Mesenchymal stem cell (in vitro differentiated cells and primary cell): ENCODE measurements at regions not wholly inside any gene's neighbourhood (a gene's known extent, or its start where the extent isn't known, plus 50 kb on each side); places are given as distances from the start of the nearest gene placed in this dataset.

ENCODE experiments used
- DNase-seq: peaks from one replicate; pipeline ENCODE4 v3.0.0-alpha.2; 2013
- H2AFZ ChIP-seq: one replicate; pipeline ENCODE4 v1.6.1; 2013; ENCODE audit warnings: low read depth, mild to moderate bottlenecking, control low read depth, inconsistent platforms, low read length, moderate library complexity
- H2AK5ac ChIP-seq: 2 replicates; pipeline ENCODE4 v1.6.1; 2013; ENCODE audit warnings: low read length, moderate library complexity, mild to moderate bottlenecking, inconsistent platforms; ENCODE audit not compliant: severe bottlenecking
- H2BK120ac ChIP-seq: one replicate; pipeline ENCODE4 v1.6.1; 2013; ENCODE audit warnings: low read depth, mild to moderate bottlenecking, inconsistent platforms, low read length, moderate library complexity
- H2BK12ac ChIP-seq, 2 experiments: one replicate each; pipeline ENCODE4 v1.6.1; 2013; ENCODE audit warnings: inconsistent platforms in 2 of 2, low read length in 2 of 2, mild to moderate bottlenecking in 2 of 2, moderate library complexity in 2 of 2, control low read depth in 1 of 2
- H2BK15ac ChIP-seq: one replicate; pipeline ENCODE4 v1.6.1; 2013; ENCODE audit warnings: mild to moderate bottlenecking, low read depth, inconsistent platforms; ENCODE audit not compliant: poor library complexity, severe bottlenecking
- H2BK5ac ChIP-seq: 2 replicates; pipeline ENCODE4 v1.6.1; 2013; ENCODE audit warnings: low read depth, mild to moderate bottlenecking, low read length, control low read depth, inconsistent platforms; ENCODE audit not compliant: poor library complexity, severe bottlenecking
- H3K14ac ChIP-seq, 2 experiments: one replicate each; pipeline ENCODE4 v1.6.1; 2013; ENCODE audit warnings: inconsistent platforms in 2 of 2, low read length in 2 of 2, control low read depth in 1 of 2, mild to moderate bottlenecking in 1 of 2, moderate library complexity in 1 of 2
- H3K18ac ChIP-seq, 2 experiments: one replicate each; pipeline ENCODE4 v1.6.1; 2013; ENCODE audit warnings: inconsistent platforms in 2 of 2, low read length in 2 of 2, control low read depth in 1 of 2, low read depth in 1 of 2, mild to moderate bottlenecking in 1 of 2
- H3K23ac ChIP-seq, 2 experiments: one replicate each; pipeline ENCODE4 v1.6.1; 2013; ENCODE audit warnings: inconsistent platforms in 2 of 2, low read length in 2 of 2, mild to moderate bottlenecking in 2 of 2, moderate library complexity in 2 of 2, control low read depth in 1 of 2
- H3K27ac ChIP-seq: 2 replicates; pipeline ENCODE4 v1.5.1; 2013; ENCODE audit warnings: mild to moderate bottlenecking, moderate library complexity, low read length, control low read depth, inconsistent platforms; ENCODE audit not compliant: poor library complexity, severe bottlenecking
- H3K27me3 ChIP-seq, 2 experiments: 2 replicates each; pipeline versions ENCODE4 v1.6.1 to v1.7.0; 2013; ENCODE audit warnings: low read length in 2 of 2, mild to moderate bottlenecking in 2 of 2, moderate library complexity in 2 of 2, control low read depth in 1 of 2, inconsistent platforms in 1 of 2; ENCODE audit not compliant: control insufficient read depth in 1 of 2, insufficient read depth in 1 of 2
- H3K36me3 ChIP-seq, 2 experiments: 2 replicates each; pipeline versions ENCODE4 v1.6.1 to v1.7.0; 2013; ENCODE audit warnings: low read length in 2 of 2, control low read depth in 1 of 2, inconsistent platforms in 1 of 2, low read depth in 1 of 2, mild to moderate bottlenecking in 1 of 2; ENCODE audit not compliant: insufficient read depth in 2 of 2, control insufficient read depth in 1 of 2
- H3K4ac ChIP-seq, 2 experiments: one replicate each; pipeline ENCODE4 v1.6.1; 2013; ENCODE audit warnings: inconsistent platforms in 2 of 2, low read length in 2 of 2, mild to moderate bottlenecking in 2 of 2, moderate library complexity in 2 of 2, control low read depth in 1 of 2, low read depth in 1 of 2
- H3K4me1 ChIP-seq: 2 replicates; pipeline ENCODE4 v1.6.1; 2013; ENCODE audit warnings: low read depth, low read length, control low read depth; ENCODE audit not compliant: control insufficient read depth, insufficient read depth
- H3K4me2 ChIP-seq: 2 replicates; pipeline ENCODE4 v1.6.1; 2013; ENCODE audit warnings: low read length, mild to moderate bottlenecking, inconsistent platforms; ENCODE audit not compliant: poor library complexity, severe bottlenecking
- H3K4me3 ChIP-seq, 2 experiments: 2 replicates each; pipeline versions ENCODE4 v1.5.1 to v1.7.0; 2013; ENCODE audit warnings: low read length in 2 of 2, mild to moderate bottlenecking in 2 of 2, control low read depth in 1 of 2, low read depth in 1 of 2; ENCODE audit not compliant: insufficient read depth in 1 of 2
- H3K79me1 ChIP-seq: replicated peaks from 2 replicates; pipeline ENCODE4 v1.6.1; 2013; ENCODE audit warnings: mild to moderate bottlenecking, control low read depth, low read length, inconsistent platforms; ENCODE audit not compliant: poor library complexity, severe bottlenecking
- H3K9ac ChIP-seq: 2 replicates; pipeline ENCODE4 v1.7.0; 2013; ENCODE audit warnings: mild to moderate bottlenecking, low read length, moderate library complexity
- H3K9me3 ChIP-seq: 2 replicates; pipeline ENCODE4 v1.7.0; 2013; ENCODE audit warnings: mild to moderate bottlenecking, low read length; ENCODE audit not compliant: control insufficient read depth
- H4K8ac ChIP-seq: one replicate; pipeline ENCODE4 v1.6.1; 2013; ENCODE audit warnings: inconsistent platforms, mild to moderate bottlenecking, low read length, moderate library complexity
- H4K91ac ChIP-seq: one replicate; pipeline ENCODE4 v1.6.1; 2013; ENCODE audit warnings: mild to moderate bottlenecking, low read length, inconsistent platforms
- WGBS: methylation state at CpG from one replicate; pipeline ENCODE4 v1.1.7; 2013; ENCODE audit warnings: mixed read lengths; 5-methylcytosine and 5-hydroxymethylcytosine counted together

DNA sequence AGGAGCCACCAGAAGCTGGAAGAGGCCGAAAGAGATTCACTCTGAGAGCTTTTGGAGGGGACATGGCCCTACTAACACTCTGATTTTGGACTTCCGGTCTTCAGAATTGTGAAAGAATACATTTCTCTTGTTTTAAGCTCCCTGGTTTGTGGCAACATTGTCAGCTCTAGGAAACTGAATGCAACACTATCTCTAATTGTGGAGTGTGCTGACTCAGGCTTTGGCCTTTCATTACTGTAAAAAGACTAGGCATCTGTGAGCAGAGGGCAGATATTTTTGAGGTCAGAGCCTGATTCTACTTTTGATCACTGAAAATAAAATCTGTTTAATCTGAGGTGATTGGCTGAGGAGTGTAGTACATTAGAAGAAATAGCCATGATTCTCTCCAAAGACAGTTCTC, 185.4 kb upstream of the FAM98A start:
- H2AK5ac ChIP-seq = no peak overlapping the region
- H3K4ac ChIP-seq = no peak overlapping the region
- no peak overlapping the region for H4K91ac ChIP-seq
- no peaks in the 10 kb centered on the region for H3K4me1 ChIP-seq
- no peaks in the 10 kb centered on the region for H3K9me3 ChIP-seq
- H4K8ac ChIP-seq = no peak overlapping the region
- H3K27me3 ChIP-seq = no peaks in the 10 kb centered on the region
- H3K4me3 ChIP-seq = no peak overlapping the region
- no peaks in the 10 kb centered on the region for H3K36me3 ChIP-seq
- H2BK15ac ChIP-seq = no peak overlapping the region
- no peak for DNase-seq
- no peak overlapping the region for H3K9ac ChIP-seq
- no peak overlapping the region for H2BK120ac ChIP-seq
- no peak overlapping the region for H3K14ac ChIP-seq
- no peak overlapping the region for H3K4me2 ChIP-seq
- no peak overlapping the region for H2BK5ac ChIP-seq
- WGBS = 71% methylated on average over 2 of the region's 2 CpGs
- no peak overlapping the region for H3K27ac ChIP-seq
- no peak overlapping the region for H3K18ac ChIP-seq
- H2BK12ac ChIP-seq = no peak overlapping the region
- H3K23ac ChIP-seq = no peak overlapping the region
- H2AFZ ChIP-seq = no peak overlapping the region
- H3K79me1 ChIP-seq = no peaks in the 10 kb centered on the region

DNA sequence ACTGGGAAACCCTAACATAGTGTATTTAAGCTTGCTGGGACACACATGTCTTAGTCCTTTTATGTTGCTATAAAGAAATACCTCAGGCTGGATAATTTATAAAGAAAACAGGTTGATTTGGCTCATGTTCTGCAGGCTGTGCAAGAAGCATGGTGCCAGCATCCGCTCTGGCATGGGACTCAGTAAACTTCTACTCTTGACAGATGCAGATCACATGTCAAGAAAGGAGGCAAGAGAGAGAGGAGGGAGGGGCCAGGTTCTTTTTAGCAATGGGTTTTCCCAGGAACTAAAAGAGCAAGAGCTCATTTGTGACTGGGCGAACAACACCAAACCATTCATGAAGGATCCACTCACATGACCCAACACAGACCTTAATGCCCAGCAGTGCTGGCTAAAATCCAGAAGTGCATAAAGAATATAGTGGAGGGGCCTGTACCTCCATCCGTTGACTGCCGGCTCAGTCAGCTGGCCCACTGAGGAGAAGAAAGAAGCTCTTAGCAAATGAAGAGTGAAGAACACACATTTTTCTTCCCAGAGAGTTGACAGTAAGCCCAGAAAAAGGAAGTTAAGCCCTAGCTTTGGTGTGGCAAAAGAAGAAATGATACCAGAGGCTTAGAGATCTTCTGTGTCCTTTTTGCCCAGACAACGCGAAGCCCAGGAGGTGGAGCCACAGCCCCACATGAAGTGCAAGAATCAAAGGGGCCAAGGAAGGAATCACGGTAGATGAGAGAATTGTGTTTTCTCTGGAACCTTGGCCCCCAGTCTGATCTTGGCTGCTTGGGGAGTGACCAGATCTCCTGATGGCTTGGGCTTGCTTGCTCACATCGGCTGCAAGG, 183.5 kb upstream of the FAM98A start:
- no peak overlapping the region for H3K27ac ChIP-seq
- no peaks in the 10 kb centered on the region for H3K9me3 ChIP-seq
- H2BK12ac ChIP-seq = no peak overlapping the region
- no peak overlapping the region for H4K91ac ChIP-seq
- no peak overlapping the region for H3K23ac ChIP-seq
- H2BK120ac ChIP-seq = no peak overlapping the region
- H2AK5ac ChIP-seq = no peak overlapping the region
- H2BK15ac ChIP-seq = no peak overlapping the region
- H2BK5ac ChIP-seq = no peak overlapping the region
- no peaks in the 10 kb centered on the region for H3K4me1 ChIP-seq
- no peaks in the 10 kb centered on the region for H3K79me1 ChIP-seq
- H3K4ac ChIP-seq = no peak overlapping the region
- no peak overlapping the region for H3K18ac ChIP-seq
- no peak overlapping the region for H2AFZ ChIP-seq
- WGBS = 64% methylated on average over 6 of the region's 8 CpGs
- H3K4me3 ChIP-seq = no peak overlapping the region
- no peak overlapping the region for H3K9ac ChIP-seq
- no peaks in the 10 kb centered on the region for H3K27me3 ChIP-seq
- no peak for DNase-seq
- no peaks in the 10 kb centered on the region for H3K36me3 ChIP-seq
- H3K14ac ChIP-seq = no peak overlapping the region
- H4K8ac ChIP-seq = no peak overlapping the region
- no peak overlapping the region for H3K4me2 ChIP-seq

DNA sequence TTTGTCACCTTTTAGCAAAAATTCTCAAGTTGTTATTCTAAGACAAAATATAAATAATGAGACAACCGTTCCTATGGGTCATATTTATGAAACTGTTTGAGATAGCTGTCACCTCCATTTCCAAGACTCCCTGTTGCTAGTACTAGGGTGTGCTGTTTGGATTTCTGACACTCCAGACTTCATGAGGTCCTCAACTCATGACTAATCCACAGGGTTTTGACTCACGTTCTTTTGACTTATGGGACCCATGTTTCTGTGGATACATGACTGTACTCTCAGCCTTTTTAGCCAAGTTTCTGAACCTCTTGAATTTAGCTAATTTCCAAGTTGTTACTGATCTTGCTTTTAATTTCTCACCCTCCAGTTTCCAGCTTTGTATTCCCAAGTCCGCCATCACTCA, 178.7 kb upstream of the FAM98A start:
- 71% methylated on average over 2 of the region's 3 CpGs for WGBS
- H3K23ac ChIP-seq = no peak overlapping the region
- H3K4me2 ChIP-seq = no peak overlapping the region
- DNase-seq = no peak
- H2BK120ac ChIP-seq = no peak overlapping the region
- no peaks in the 10 kb centered on the region for H3K9me3 ChIP-seq
- no peak overlapping the region for H3K18ac ChIP-seq
- no peak overlapping the region for H4K91ac ChIP-seq
- H3K14ac ChIP-seq = no peak overlapping the region
- no peak overlapping the region for H2AFZ ChIP-seq
- H3K27me3 ChIP-seq = no peaks in the 10 kb centered on the region
- no peaks in the 10 kb centered on the region for H3K4me1 ChIP-seq
- H3K4me3 ChIP-seq = peak overlapping the region in 1 of 2 experiments; percentile 25
- no peak overlapping the region for H3K27ac ChIP-seq
- no peak overlapping the region for H2BK15ac ChIP-seq
- peak overlapping the region; percentile 44 for H3K9ac ChIP-seq
- no peak overlapping the region for H2AK5ac ChIP-seq
- H3K79me1 ChIP-seq = no peaks in the 10 kb centered on the region
- no peak overlapping the region for H2BK5ac ChIP-seq
- H2BK12ac ChIP-seq = no peak overlapping the region
- H3K4ac ChIP-seq = no peak overlapping the region
- no peaks in the 10 kb centered on the region for H3K36me3 ChIP-seq
- no peak overlapping the region for H4K8ac ChIP-seq

DNA sequence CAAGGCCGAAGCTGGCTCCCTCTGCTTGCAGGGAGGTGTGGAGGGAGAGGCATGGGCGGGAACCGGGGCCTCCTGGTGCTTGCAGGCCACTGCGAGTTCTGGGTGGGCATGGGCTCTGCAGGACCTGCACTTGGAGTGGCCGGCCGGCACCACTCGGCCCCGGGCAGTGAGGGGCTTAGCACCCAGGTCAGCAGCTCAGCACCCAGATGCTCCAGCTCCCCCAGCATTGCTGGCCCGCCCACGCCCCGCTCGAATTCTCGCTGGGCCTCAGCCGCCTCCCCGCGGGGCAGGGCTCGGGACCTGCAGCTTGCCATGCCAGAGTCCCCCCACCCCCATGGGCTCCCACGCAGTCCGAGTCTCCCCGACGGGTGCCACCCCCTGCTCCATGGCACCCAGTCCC, 176.2 kb upstream of the FAM98A start:
- Histone ChIP-seq H3K36me3 (no peaks in the 10 kb centered on the region), H3K18ac (no peak overlapping the region), H4K91ac (no peak overlapping the region), H2AK5ac (no peak overlapping the region), H2BK15ac (no peak overlapping the region), H3K79me1 (no peaks in the 10 kb centered on the region), H3K4me2 (no peak overlapping the region), H3K27me3 (no peaks in the 10 kb centered on the region), H3K9ac (no peak overlapping the region), H2BK120ac (no peak overlapping the region), H2AFZ (no peak overlapping the region), H3K9me3 (no peaks in the 10 kb centered on the region), H4K8ac (no peak overlapping the region), H2BK5ac (no peak overlapping the region), H3K4ac (no peak overlapping the region), H3K14ac (no peak overlapping the region), H3K27ac (no peak overlapping the region), H2BK12ac (no peak overlapping the region), H3K23ac (no peak overlapping the region), H3K4me3 (no peak overlapping the region), H3K4me1 (no peaks in the 10 kb centered on the region)
- no peak for DNase-seq
- 89% methylated on average over 21 of the region's 21 CpGs for WGBS
